Fibroblast of skin of left quadriceps (primary cell): ENCODE measurements at regions not wholly inside any gene's neighbourhood (a gene's known extent, or its start where the extent isn't known, plus 50 kb on each side); places are given as distances from the start of the nearest gene placed in this dataset.
A peak's percentile ranks its signal among the peaks of the same experiment; 100 is the strongest.

ENCODE experiments used
- DNase-seq, 2 experiments: peaks; one replicate each; pipeline ENCODE4 v3.0.0-alpha.2; 2013; ENCODE audit warnings: low read depth in 2 of 2

- no peak for DNase-seq
Measured at GRCh38 chr10:6342096-6342685, 139.5 kb downstream of the PFKFB3 start.

GRCh38 chr10:6343305-6344010 lies 140.7 kb downstream of the PFKFB3 start:
- no peak for DNase-seq

- no peak for DNase-seq
Measured at GRCh38 chr10:6345404-6345803, 142.7 kb downstream of the PFKFB3 start.

- peak; percentile 16 to 18 for DNase-seq
Measured at GRCh38 chr10:6346631-6347030, 143.9 kb downstream of the PFKFB3 start.

- DNase-seq: no peak
Measured at GRCh38 chr10:6347391-6347951, 144.7 kb downstream of the PFKFB3 start.

GRCh38 chr10:6348096-6348874 lies 145.6 kb downstream of the PFKFB3 start:
- DNase-seq: no peak

GRCh38 chr10:6349846-6350535 lies 147.3 kb downstream of the PFKFB3 start:
- DNase-seq: no peak

- no peak for DNase-seq
Measured at GRCh38 chr10:6350609-6351008, 147.9 kb downstream of the PFKFB3 start.

GRCh38 chr10:6351495-6351894 lies 148.8 kb downstream of the PFKFB3 start:
- no peak for DNase-seq

- no peak for DNase-seq
Measured at GRCh38 chr10:6353526-6353925, 150.8 kb downstream of the PFKFB3 start.

GRCh38 chr10:6354168-6354772 lies 151.5 kb downstream of the PFKFB3 start:
- DNase-seq: no peak

- no peak for DNase-seq
Measured at GRCh38 chr10:6356280-6356793, 153.6 kb downstream of the PFKFB3 start.

- no peak for DNase-seq
Measured at GRCh38 chr10:6361869-6362268, 159.1 kb downstream of the PFKFB3 start.

GRCh38 chr10:6362879-6363278 lies 160.1 kb downstream of the PFKFB3 start:
- DNase-seq: no peak

- no peak for DNase-seq
Measured at GRCh38 chr10:6363511-6363910, 160.8 kb downstream of the PFKFB3 start.

GRCh38 chr10:6364283-6364682 lies 161.6 kb downstream of the PFKFB3 start:
- DNase-seq: no peak

GRCh38 chr10:6364893-6365292 lies 162.2 kb downstream of the PFKFB3 start:
- DNase-seq: no peak

- DNase-seq: no peak
Measured at GRCh38 chr10:6365384-6365783, 162.7 kb downstream of the PFKFB3 start.
